ENCODE measurements at regions not wholly inside any gene's neighbourhood (a gene's known extent, or its start where the extent isn't known, plus 50 kb on each side); places are given as distances from the start of the nearest gene placed in this dataset.

DNA sequence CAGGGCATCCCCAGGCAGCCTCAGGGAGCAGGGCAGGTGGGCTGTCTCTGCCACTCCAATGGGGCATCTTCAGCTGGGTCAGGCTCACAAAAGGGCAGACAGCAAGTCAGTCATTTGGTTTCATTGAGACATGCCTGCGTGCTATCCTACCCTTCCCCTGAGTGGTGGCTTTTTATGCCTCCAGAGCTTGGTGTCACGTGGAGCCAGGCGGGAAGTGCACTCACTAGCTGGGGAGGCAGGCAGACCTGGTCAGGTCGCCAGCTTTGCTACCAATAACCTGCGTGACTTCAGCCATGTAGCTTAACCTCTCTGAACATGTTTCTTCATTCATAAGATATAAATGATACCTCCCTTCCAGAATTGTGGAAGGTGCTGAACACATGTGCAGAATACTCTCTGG, 415.0 kb downstream of the SOX9 start:
- no peak overlapping the region for H3K27ac ChIP-seq
- H3K9me3 ChIP-seq: no peaks in the 10 kb centered on the region
- H3K4me3 ChIP-seq: no peak overlapping the region
- peaks cover 7% of the 10 kb centered on the region for H3K27me3 ChIP-seq (ENCODE audit: low read depth)
- TF ChIP-seq, protein P1, sequence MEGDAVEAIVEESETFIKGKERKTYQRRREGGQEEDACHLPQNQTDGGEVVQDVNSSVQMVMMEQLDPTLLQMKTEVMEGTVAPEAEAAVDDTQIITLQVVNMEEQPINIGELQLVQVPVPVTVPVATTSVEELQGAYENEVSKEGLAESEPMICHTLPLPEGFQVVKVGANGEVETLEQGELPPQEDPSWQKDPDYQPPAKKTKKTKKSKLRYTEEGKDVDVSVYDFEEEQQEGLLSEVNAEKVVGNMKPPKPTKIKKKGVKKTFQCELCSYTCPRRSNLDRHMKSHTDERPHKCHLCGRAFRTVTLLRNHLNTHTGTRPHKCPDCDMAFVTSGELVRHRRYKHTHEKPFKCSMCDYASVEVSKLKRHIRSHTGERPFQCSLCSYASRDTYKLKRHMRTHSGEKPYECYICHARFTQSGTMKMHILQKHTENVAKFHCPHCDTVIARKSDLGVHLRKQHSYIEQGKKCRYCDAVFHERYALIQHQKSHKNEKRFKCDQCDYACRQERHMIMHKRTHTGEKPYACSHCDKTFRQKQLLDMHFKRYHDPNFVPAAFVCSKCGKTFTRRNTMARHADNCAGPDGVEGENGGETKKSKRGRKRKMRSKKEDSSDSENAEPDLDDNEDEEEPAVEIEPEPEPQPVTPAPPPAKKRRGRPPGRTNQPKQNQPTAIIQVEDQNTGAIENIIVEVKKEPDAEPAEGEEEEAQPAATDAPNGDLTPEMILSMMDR (IDR thresholded peaks at IDR 0.05): no peak
- no peak for ATAC-seq
- peaks cover 11% of the 10 kb centered on the region for H3K4me1 ChIP-seq
- no peak for DNase-seq
- intact Hi-C loops (cut with DNase I): no loop called here
- H3K36me3 ChIP-seq: no peaks in the 10 kb centered on the region

DNA sequence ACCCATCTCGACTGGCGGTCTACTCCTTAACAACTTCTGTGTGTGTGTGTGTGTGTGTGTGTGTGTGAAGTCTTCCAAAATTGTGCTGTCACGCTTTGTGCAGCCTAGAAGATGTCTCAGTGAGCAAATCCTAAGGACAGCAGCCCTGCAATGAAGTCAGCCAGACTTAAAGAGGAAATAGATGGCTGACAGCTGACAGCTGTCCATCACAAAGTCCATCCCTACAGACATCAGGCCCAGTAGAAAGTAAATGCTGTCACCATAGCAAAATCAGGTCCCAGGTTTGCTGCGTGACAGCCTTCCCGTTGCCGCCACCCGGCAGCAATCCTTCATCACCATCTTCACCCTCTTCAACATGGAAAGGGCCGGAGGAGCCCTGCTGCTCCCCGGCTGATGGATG, 416.0 kb downstream of the SOX9 start:
- TF ChIP-seq, protein P1 (IDR thresholded peaks at IDR 0.05): no peak
- H3K4me1 ChIP-seq: peaks cover 11% of the 10 kb centered on the region
- H3K27ac ChIP-seq: no peak overlapping the region
- H3K36me3 ChIP-seq: no peaks in the 10 kb centered on the region
- DNase-seq (no peak), ATAC-seq (no peak)
- no peak overlapping the region for H3K4me3 ChIP-seq
- H3K9me3 ChIP-seq: no peaks in the 10 kb centered on the region
- H3K27me3 ChIP-seq (ENCODE audit: low read depth): peaks cover 7% of the 10 kb centered on the region
- intact Hi-C loops (cut with DNase I): no loop called here

DNA sequence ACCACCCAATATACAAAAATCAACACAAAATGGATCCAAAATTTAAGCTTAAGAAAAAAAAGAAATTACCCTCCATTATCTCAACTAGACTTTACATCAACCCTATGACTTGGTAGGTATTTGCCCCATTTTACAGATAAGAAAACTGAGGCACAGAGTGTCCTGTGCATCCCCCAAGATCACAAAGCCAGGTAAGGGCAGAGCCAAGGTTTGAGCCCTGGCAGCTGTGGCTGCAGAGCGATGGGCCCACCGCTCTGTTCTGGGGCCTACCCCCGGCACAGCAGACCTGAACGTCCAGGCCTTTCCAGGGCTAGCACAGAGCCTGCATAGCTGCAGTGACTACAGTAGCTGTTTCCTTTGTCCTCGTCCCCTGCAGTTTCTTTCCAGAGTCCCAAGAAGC, 417.6 kb downstream of the SOX9 start:
- TF ChIP-seq, protein P1 (IDR thresholded peaks at IDR 0.05): no peak

DNA sequence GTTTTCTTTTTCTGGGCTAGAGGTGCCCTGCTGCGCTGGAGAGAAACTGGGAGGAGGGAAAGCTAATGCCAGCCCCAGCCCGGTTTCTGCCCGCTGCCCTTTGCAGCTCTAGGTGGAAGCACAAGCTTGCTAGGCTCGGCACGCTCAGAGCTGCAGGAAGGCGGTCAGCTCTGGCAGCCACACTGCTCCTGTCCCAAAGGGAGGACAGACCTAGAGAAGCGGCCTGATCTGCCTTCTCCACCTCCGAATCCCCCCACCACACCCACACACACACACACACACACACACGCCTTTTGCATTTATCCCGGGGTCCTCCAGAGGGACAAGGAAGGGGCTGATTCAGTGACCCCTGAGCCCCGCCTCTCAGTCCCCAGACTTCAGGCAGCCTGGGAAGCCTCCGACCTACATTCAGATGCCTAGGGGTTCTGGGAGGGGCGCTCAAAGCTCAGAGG, 418.1 kb downstream of the SOX9 start:
- Histone ChIP-seq H3K4me3 (no peak overlapping the region), H3K27me3 (ENCODE audit: low read depth) (peaks cover 7% of the 10 kb centered on the region), H3K36me3 (no peaks in the 10 kb centered on the region), H3K9me3 (no peaks in the 10 kb centered on the region), H3K4me1 (peaks cover 11% of the 10 kb centered on the region), H3K27ac (no peak overlapping the region)
- ATAC-seq (no peak), DNase-seq (no peak)
- intact Hi-C loops (cut with DNase I): no loop called here
- TF ChIP-seq, protein P1 (IDR thresholded peaks at IDR 0.05): no peak

More for the DNA sequence above, 417.6 kb downstream of the SOX9 start:
- H3K27ac ChIP-seq: no peak overlapping the region
- DNase-seq (no peak), ATAC-seq (no peak)
- no peaks in the 10 kb centered on the region for H3K9me3 ChIP-seq
- H3K27me3 ChIP-seq (ENCODE audit: low read depth): peaks cover 7% of the 10 kb centered on the region
- intact Hi-C loops (cut with DNase I): no loop called here
- H3K4me1 ChIP-seq: peaks cover 11% of the 10 kb centered on the region
- H3K4me3 ChIP-seq: no peak overlapping the region
- H3K36me3 ChIP-seq: no peaks in the 10 kb centered on the region

DNA sequence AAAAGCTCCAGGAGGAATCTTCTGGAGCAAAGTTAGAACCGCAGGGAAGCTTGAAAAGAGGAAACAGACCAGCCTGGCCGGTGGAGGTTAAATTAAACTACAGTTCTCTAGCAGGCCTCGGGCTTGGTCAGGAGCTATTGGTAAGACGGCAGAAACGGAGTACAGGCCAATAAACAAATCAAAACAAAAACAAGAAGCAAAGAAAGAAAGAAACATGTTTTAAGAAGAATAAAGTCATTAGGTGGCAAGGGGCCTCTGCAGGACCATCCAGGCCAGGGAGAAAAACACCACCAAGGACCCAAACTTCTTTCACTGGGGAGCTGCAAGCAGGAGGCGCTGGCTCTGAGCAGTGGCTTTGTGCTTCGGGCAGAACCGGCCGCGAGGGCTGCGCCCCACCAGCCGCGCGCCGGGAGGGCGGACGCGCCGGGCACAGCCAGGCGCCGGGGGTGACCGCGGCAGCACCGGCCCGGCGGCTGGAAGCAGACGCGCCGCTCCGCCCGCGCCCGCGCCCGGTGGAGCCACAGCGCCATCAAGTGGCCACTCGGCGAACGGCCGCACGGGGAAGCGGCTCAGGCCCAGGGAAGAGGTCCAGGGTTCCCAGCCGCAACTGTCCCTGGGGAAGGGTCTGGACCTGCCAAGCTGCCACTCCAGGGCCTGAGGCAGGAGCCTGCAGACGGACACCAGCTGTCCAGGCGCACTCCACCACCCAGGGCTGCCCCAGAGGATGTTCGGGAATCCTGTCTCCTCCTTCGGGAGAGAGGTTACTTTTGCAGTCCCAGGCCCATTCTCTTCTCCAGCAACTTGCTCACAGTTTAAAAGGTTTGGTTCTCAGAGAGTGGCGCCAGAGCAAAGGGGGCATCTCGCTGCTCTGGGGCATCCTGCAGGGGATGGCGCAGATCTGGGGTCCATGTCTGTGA, 419.4 kb downstream of the SOX9 start:
- TF ChIP-seq, protein P1 (IDR thresholded peaks at IDR 0.05): peak; percentile 85
- Histone ChIP-seq H3K4me3 (peak overlapping the region; percentile 38), H3K27me3 (ENCODE audit: low read depth) (peaks cover 7% of the 10 kb centered on the region), H3K27ac (no peak overlapping the region), H3K9me3 (no peaks in the 10 kb centered on the region), H3K4me1 (peaks cover 11% of the 10 kb centered on the region), H3K36me3 (no peaks in the 10 kb centered on the region)
- ATAC-seq: peak; percentile 95 to 96
- peak; percentile 74 for DNase-seq
- intact Hi-C loops (cut with DNase I): no loop called here
